ENCODE measurements at regions not wholly inside any gene's neighbourhood (a gene's known extent, or its start where the extent isn't known, plus 50 kb on each side); places are given as distances from the start of the nearest gene placed in this dataset.

DNA sequence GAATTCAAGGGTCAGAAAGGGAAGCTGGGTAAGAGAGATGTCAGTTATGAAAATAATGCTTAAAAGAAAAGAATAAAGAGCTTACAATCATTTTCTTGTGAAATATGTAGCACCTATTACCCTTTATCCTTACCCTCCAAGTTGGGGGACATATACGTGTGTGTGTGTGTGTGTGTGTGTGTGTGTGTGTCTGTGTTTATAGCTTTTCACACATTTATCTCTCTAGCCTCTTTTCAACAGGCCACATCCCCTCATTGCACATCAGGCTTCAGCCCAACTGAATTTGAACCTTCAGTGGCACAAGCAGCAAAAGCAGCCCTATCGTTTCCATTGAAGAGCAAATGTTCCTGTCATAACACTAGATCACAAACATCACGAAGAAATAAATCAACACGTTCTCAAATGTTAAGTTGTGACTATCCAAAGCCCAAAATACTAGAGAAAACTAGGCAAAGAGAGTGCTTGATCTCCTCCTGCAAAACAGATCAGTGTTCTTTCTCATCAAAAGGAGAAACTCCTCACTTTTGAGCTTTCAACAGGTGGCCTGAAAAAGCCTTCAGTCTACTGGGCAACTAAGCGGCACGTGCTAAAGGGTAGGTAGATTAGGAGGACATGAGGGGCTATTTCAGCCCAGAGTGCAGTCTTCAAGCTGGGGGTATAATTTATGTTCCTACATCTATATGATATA lies 416.4 kb downstream of the EFNA5 start:
- POLR2A ChIA-PET: no interaction called here
- no peaks in the 10 kb centered on the region for H3K9me3 Mint-ChIP-seq (ENCODE audit: low read depth)
- peaks cover 7% of the 10 kb centered on the region for H3K27me3 Mint-ChIP-seq
- ATAC-seq (no peak), DNase-seq (no peak)
- H3K36me3 Mint-ChIP-seq (ENCODE audit: low read depth): no peaks in the 10 kb centered on the region
- no peak overlapping the region for H3K27ac Mint-ChIP-seq
- H3K4me1 Mint-ChIP-seq: peaks cover 7% of the 10 kb centered on the region
- CTCF ChIA-PET: interaction anchor here (1.0 kb wide), 1 partner anchor 9 kb away, joined by 3 read pairs; no protein-coding TSS in a partner anchor
- intact Hi-C loops (cut with DNase I, micrococcal nuclease): no loop called here
- H3K4me3 Mint-ChIP-seq: no peak overlapping the region

DNA sequence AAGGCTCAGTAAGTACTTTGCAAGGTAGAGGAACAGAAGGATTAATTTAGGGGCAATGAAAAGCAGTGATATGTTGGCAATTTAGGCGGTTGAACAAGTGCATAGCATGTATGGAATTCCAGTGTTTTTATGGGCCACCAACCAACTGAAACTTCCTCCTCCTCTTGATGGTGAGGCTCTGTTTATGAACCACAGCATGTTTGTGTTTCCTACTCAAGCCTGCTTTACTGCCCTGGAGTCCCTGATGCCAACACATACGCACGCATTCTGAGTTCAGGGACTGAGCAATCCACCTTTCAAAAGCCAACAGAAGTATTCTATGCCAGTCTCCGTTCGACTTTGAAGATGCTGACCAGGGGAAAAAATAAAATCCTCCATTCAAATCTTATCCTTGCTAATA lies 417.5 kb downstream of the EFNA5 start:
- Mint-ChIP-seq H3K4me3 (no peak overlapping the region), H3K27me3 (peaks cover 7% of the 10 kb centered on the region), H3K27ac (no peak overlapping the region), H3K4me1 (peaks cover 4% of the 10 kb centered on the region), H3K36me3 (ENCODE audit: low read depth) (no peaks in the 10 kb centered on the region), H3K9me3 (ENCODE audit: low read depth) (no peaks in the 10 kb centered on the region)
- ChIA-PET POLR2A (no interaction called here), CTCF (no interaction called here)
- intact Hi-C loops (cut with DNase I, micrococcal nuclease): no loop called here
- DNase-seq: no peak
- no peak for ATAC-seq

DNA sequence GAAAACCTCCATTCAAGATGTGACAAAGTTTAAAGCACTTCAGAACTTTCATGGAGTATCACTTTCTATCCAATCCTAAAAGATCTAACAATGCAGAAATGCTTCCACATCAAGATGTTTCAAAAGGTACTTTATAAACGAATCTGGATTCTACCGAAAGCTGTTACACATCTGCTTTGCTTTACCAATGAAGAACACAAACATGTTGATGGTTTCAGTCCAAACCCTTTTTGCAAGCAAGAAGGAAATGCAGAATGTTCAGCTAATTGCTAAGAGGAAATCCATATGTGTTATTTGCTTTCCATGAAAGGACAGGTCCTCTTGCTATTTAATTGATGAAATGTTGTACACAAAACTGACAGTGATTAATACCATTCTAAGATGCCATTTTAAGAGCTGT lies 419.6 kb downstream of the EFNA5 start:
- intact Hi-C loops (cut with DNase I, micrococcal nuclease): no loop called here
- ChIA-PET CTCF (interaction anchor here (0.9 kb wide), 1 partner anchor 12 kb away, joined by 4 read pairs; no protein-coding TSS in a partner anchor), POLR2A (no interaction called here)
- Mint-ChIP-seq H3K27ac (no peak overlapping the region), H3K4me3 (no peak overlapping the region), H3K4me1 (no peaks in the 10 kb centered on the region), H3K27me3 (peaks cover 4% of the 10 kb centered on the region), H3K9me3 (ENCODE audit: low read depth) (no peaks in the 10 kb centered on the region), H3K36me3 (ENCODE audit: low read depth) (no peaks in the 10 kb centered on the region)
- ATAC-seq: no peak
- no peak for DNase-seq

DNA sequence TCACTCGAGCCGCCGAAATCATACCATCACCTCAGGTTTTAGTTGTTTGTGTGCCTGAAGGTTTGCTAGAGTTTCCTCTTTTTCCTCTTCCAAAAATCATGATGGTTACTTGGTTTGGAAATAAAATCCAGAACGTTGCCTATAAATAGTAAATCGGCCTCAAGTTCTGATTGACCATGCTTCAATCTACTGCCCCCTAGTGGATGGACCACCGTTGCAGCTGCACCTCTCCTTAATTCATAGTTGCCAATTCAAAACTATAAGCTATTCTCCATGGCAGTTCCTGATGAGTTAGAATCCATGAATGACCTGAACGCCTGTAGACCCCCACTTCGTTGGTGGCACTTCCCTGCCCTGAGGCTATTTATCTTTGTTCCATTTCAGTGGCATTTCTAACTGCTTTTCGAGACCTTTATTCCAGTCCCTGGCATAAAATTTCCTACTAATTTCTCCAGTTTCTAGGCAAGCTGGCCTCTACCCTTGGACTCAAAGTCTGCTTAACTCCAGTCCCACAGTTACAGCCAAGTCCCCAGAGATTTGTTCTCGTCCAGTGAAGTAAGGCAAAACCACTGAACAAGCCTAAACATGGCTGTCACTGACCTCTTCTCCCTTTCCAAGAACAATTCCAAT lies 422.6 kb downstream of the EFNA5 start:
- ChIA-PET CTCF (interaction anchor here (0.6 to 1.7 kb wide), 10 partner anchors 10 to 152 kb away, joined by 3 to 6 read pairs (median 3); no protein-coding TSS in a partner anchor), POLR2A (no interaction called here)
- Mint-ChIP-seq H3K27me3 (peaks cover 4% of the 10 kb centered on the region), H3K27ac (no peak overlapping the region), H3K4me1 (no peaks in the 10 kb centered on the region), H3K4me3 (no peak overlapping the region), H3K36me3 (ENCODE audit: low read depth) (no peaks in the 10 kb centered on the region), H3K9me3 (ENCODE audit: low read depth) (no peaks in the 10 kb centered on the region)
- intact Hi-C loops (cut with DNase I, micrococcal nuclease): loop anchor here in 1 of 2 experiments (5.0 kb wide), 1 partner anchor 424 kb away; the partner anchor contains the start of gene EFNA5
- ATAC-seq (no peak), DNase-seq (peak; percentile 72)

DNA sequence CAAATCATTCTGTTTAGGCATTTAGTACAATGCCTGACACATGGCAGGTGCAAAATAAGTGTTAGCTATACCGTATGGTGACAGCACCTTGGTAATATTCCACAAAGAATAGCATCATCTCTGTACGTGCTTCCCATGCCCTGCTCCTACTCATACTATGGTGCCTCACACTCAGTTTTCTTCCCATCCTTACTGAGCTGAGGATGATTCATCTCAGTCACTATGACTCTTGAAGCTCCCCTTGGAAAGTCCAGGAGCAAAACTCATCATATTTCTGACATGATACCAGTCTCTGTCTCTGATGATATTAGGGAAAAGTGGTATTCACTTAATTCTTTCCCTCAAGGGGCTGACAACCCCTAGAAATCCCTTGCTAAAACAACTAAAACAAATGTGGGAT lies 423.3 kb downstream of the EFNA5 start:
- Mint-ChIP-seq H3K27me3 (peaks cover 4% of the 10 kb centered on the region), H3K27ac (no peak overlapping the region), H3K4me3 (no peak overlapping the region), H3K36me3 (ENCODE audit: low read depth) (no peaks in the 10 kb centered on the region), H3K9me3 (ENCODE audit: low read depth) (no peaks in the 10 kb centered on the region), H3K4me1 (no peaks in the 10 kb centered on the region)
- DNase-seq (no peak), ATAC-seq (no peak)
- intact Hi-C loops (cut with DNase I, micrococcal nuclease): loop anchor here in 1 of 2 experiments (5.0 kb wide), 1 partner anchor 425 kb away; the partner anchor contains the start of gene EFNA5
- CTCF ChIA-PET: interaction anchor here (0.6 to 1.7 kb wide), 6 partner anchors 11 to 151 kb away, joined by 3 to 5 read pairs (median 4); no protein-coding TSS in a partner anchor
- POLR2A ChIA-PET: no interaction called here

DNA sequence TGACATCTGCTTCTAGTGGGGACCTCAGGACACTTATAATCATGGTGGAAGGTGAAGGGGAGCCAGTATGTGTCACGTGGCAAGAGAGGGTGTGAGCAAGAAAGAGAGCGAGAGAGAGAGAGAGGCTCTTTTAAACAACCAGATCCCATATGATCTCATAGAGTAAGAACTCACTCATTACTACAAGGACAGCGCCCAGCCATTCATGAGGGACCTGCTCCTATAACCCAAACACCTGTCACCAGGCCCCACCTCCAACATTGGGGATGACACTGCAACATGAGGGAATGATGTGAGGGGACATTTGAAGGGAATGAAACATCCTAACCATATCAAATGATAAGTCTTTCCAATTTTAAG lies 427.5 kb downstream of the EFNA5 start:
- ATAC-seq (no peak), DNase-seq (no peak)
- intact Hi-C loops (cut with DNase I, micrococcal nuclease): no loop called here
- no peaks in the 10 kb centered on the region for H3K36me3 Mint-ChIP-seq (ENCODE audit: low read depth)
- H3K9me3 Mint-ChIP-seq (ENCODE audit: low read depth): no peaks in the 10 kb centered on the region
- CTCF ChIA-PET: no interaction called here
- POLR2A ChIA-PET: no interaction called here
- H3K27me3 Mint-ChIP-seq: peaks cover under 1% of the 10 kb centered on the region
- no peak overlapping the region for H3K4me3 Mint-ChIP-seq
- H3K4me1 Mint-ChIP-seq: no peaks in the 10 kb centered on the region
- no peak overlapping the region for H3K27ac Mint-ChIP-seq

DNA sequence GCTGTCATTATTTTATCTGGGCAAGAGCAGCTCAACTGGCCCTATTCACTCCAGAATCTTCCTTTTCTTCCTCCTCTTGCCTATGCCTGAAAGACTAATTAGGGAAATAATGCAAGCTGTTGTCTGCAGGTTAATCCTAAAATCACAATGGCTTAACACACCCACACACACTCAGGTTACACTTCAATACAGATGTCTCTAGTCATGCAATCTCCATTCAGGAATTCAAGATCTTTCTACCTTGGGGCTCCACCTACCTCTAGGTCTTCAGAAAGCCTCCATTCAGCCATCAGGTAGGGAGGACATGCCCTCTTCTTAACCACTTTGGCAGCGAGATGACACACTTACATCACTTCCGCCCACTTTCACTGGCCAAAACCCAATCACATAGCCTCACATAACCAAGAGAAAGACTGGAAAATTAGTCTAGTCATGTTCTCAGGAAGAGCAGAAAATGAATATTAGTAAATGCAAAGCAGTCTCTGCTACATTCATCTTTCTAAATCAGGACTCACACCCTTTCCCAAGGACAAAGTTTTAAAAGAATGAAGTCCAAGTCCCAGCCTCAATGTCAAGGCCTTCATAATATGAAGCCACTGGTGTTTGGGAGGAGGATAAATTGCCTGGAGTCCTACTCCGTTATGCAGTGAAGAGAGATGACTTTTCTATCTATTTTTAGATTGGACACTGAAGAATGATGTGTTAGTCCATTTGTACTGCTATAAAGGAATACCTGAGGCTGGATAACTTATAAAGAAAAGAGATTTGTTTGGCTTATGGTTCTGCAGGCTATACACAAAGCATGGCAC lies 428.1 kb downstream of the EFNA5 start:
- intact Hi-C loops (cut with DNase I, micrococcal nuclease): no loop called here
- Mint-ChIP-seq H3K27ac (no peak overlapping the region), H3K4me3 (no peak overlapping the region), H3K36me3 (ENCODE audit: low read depth) (no peaks in the 10 kb centered on the region), H3K9me3 (ENCODE audit: low read depth) (no peaks in the 10 kb centered on the region), H3K4me1 (no peaks in the 10 kb centered on the region), H3K27me3 (peaks cover 3% of the 10 kb centered on the region)
- ChIA-PET POLR2A (no interaction called here), CTCF (no interaction called here)
- DNase-seq (no peak), ATAC-seq (no peak)

DNA sequence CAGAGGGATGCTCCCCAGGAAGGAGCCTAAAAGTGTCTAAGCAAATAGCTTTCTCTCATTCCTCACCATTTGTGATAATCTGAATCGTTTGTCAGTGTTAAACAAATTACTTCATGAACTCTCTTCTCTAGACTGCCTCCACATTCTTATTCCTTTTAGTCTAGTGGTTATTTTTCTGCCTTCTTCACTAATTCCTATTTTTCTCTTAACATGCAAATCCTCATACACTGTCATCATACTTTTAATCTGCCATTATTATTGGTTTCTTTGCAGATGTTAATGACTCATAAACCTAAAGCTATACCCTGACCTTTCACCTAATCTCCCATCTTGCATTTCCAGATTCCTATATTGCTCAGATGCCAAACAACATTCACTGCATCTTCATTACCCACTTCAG lies 428.9 kb downstream of the EFNA5 start:
- ChIA-PET POLR2A (no interaction called here), CTCF (interaction anchor here (0.9 kb wide), 1 partner anchor 22 kb away, joined by 3 read pairs; no protein-coding TSS in a partner anchor)
- Mint-ChIP-seq H3K27me3 (peaks cover 3% of the 10 kb centered on the region), H3K4me1 (no peaks in the 10 kb centered on the region), H3K9me3 (ENCODE audit: low read depth) (no peaks in the 10 kb centered on the region), H3K27ac (no peak overlapping the region), H3K36me3 (ENCODE audit: low read depth) (no peaks in the 10 kb centered on the region), H3K4me3 (no peak overlapping the region)
- no peak for ATAC-seq
- intact Hi-C loops (cut with DNase I, micrococcal nuclease): no loop called here
- no peak for DNase-seq

DNA sequence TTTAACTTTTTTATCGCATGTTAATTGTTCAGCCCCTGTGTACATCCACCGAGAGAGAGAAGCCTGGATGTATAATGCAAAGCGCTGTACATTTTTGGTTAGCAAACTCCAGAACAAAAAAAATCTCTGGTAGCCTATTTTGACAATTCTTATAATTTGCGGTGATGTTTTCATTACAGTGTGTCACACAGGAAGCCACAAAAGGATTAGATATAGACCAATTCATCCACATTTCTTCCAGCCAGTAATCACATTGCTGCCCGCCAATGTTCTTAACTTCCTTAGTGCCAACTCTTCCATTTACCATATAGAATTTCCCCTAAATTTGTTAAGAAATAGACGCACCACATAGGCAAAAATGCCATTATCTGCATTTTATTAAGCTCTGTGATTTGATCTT lies 435.6 kb downstream of the EFNA5 start:
- ChIA-PET CTCF (interaction anchor here (1.3 kb wide), 1 partner anchor 44 kb away, joined by 3 read pairs; no protein-coding TSS in a partner anchor), POLR2A (no interaction called here)
- no peak overlapping the region for H3K27ac Mint-ChIP-seq
- H3K9me3 Mint-ChIP-seq (ENCODE audit: low read depth): no peaks in the 10 kb centered on the region
- H3K4me1 Mint-ChIP-seq: no peaks in the 10 kb centered on the region
- peaks cover 5% of the 10 kb centered on the region for H3K27me3 Mint-ChIP-seq
- no peaks in the 10 kb centered on the region for H3K36me3 Mint-ChIP-seq (ENCODE audit: low read depth)
- intact Hi-C loops (cut with DNase I, micrococcal nuclease): no loop called here
- no peak overlapping the region for H3K4me3 Mint-ChIP-seq
- DNase-seq (no peak), ATAC-seq (no peak)

DNA sequence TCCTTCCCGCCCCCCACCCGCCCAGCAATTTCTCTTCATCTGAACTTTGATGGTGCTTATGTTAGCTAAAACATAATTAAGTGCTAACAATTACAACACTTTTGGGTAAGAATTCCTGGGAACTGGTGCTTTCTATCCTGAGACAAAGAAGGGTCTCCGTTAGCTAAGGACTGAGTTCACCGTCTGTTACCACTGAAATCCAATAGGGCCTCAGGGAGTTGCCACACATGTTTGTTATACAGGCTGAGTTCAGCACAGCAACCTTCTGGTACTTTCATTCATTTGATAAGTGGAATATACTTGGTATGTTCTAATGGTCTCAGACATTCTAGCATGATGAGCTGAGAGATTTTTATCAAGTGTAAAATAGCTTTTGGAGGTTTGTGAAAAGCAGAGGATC lies 437.9 kb downstream of the EFNA5 start:
- Mint-ChIP-seq H3K36me3 (ENCODE audit: low read depth) (no peaks in the 10 kb centered on the region), H3K4me1 (no peaks in the 10 kb centered on the region), H3K9me3 (ENCODE audit: low read depth) (no peaks in the 10 kb centered on the region), H3K27me3 (peaks cover 4% of the 10 kb centered on the region), H3K4me3 (no peak overlapping the region), H3K27ac (no peak overlapping the region)
- ATAC-seq (no peak), DNase-seq (no peak)
- intact Hi-C loops (cut with DNase I, micrococcal nuclease): no loop called here
- CTCF ChIA-PET: interaction anchor here (1.2 kb wide), 1 partner anchor 15 kb away, joined by 6 read pairs; no protein-coding TSS in a partner anchor
- POLR2A ChIA-PET: no interaction called here

DNA sequence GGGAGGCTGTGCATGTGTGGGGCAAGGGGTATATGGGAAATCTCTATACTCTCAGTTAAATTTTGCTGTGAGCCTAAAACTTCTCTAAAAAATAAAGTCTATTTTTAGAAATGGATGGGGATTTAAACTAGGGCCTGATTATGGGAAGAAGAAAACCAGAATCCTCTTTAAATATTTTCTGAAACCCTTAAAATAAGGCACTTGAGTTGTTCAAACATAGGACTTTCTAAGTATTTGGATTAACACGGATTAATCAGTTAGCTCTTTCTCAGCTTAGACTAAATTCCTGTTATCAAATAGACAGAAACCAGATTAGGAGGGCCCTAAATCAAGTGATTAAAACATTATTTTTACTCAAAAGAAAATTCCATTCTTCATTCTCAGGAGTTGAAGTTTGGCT lies 438.4 kb downstream of the EFNA5 start:
- DNase-seq: no peak
- CTCF ChIA-PET: interaction anchor here (1.2 kb wide), 1 partner anchor 16 kb away, joined by 6 read pairs; no protein-coding TSS in a partner anchor
- Mint-ChIP-seq H3K4me1 (no peaks in the 10 kb centered on the region), H3K9me3 (ENCODE audit: low read depth) (no peaks in the 10 kb centered on the region), H3K4me3 (no peak overlapping the region), H3K27ac (no peak overlapping the region), H3K36me3 (ENCODE audit: low read depth) (no peaks in the 10 kb centered on the region), H3K27me3 (peaks cover 4% of the 10 kb centered on the region)
- no peak for ATAC-seq
- POLR2A ChIA-PET: no interaction called here
- intact Hi-C loops (cut with DNase I, micrococcal nuclease): no loop called here
